GM18502 (cell line): ENCODE measurements at regions not wholly inside any gene's neighbourhood (a gene's known extent, or its start where the extent isn't known, plus 50 kb on each side); places are given as distances from the start of the nearest gene placed in this dataset.

ENCODE experiments used
- ATAC-seq: cut with Tn5 transposase; IDR thresholded peaks from one replicate; pipeline ENCODE4 v1.9.1; 2021; ENCODE audit warnings: mild to moderate bottlenecking; ENCODE audit not compliant: unreplicated experiment, poor library complexity

- ATAC-seq: peak; percentile 86
Measured at GRCh38 chr6:21648475-21649050, 55.0 kb downstream of the SOX4 start.

GRCh38 chr6:21653323-21653722, 59.8 kb downstream of the SOX4 start:
- no peak for ATAC-seq

GRCh38 chr6:21653905-21654304, 60.4 kb downstream of the SOX4 start:
- no peak for ATAC-seq

GRCh38 chr6:21654361-21654760, 60.8 kb downstream of the SOX4 start:
- ATAC-seq: no peak

- ATAC-seq: no peak
Measured at GRCh38 chr6:21663966-21664313, 70.4 kb downstream of the SOX4 start.

- ATAC-seq: no peak
Measured at GRCh38 chr6:21664314-21665109, 71.0 kb downstream of the SOX4 start.

GRCh38 chr6:21665110-21665391, 71.5 kb downstream of the SOX4 start:
- ATAC-seq: no peak

- ATAC-seq: no peak
Measured at GRCh38 chr6:21665392-21666200, 72.0 kb downstream of the SOX4 start.

GRCh38 chr6:21666201-21666691, 72.7 kb downstream of the SOX4 start:
- no peak for ATAC-seq

- ATAC-seq: no peak
Measured at GRCh38 chr6:21666853-21667681, 73.5 kb downstream of the SOX4 start.

- ATAC-seq: no peak
Measured at GRCh38 chr6:21668795-21669194, 75.2 kb downstream of the SOX4 start.

GRCh38 chr6:21676769-21677168, 83.2 kb downstream of the SOX4 start:
- ATAC-seq: no peak

GRCh38 chr6:21678990-21679389, 85.4 kb downstream of the SOX4 start:
- ATAC-seq: no peak

GRCh38 chr6:21679761-21680265, 86.3 kb downstream of the SOX4 start:
- no peak for ATAC-seq

GRCh38 chr6:21680611-21681010, 87.1 kb downstream of the SOX4 start:
- ATAC-seq: no peak

- no peak for ATAC-seq
Measured at GRCh38 chr6:21690489-21690888, 96.9 kb downstream of the SOX4 start.

GRCh38 chr6:21691685-21692346, 98.3 kb downstream of the SOX4 start:
- ATAC-seq: no peak

- ATAC-seq: no peak
Measured at GRCh38 chr6:21692721-21693120, 99.2 kb downstream of the SOX4 start.

- no peak for ATAC-seq
Measured at GRCh38 chr6:21694168-21694567, 100.6 kb downstream of the SOX4 start.
